Islet of Langerhans (tissue), 1 donor: ENCODE measurements at regions not wholly inside any gene's neighbourhood (a gene's known extent, or its start where the extent isn't known, plus 50 kb on each side); places are given as distances from the start of the nearest gene placed in this dataset.
"Not testable (repeated sequence)": the region's sequence is repeated elsewhere in the genome, so short reads cannot be mapped to it uniquely, and the experiment has no call there.

Source experiments
- FAIRE-seq: peaks from one replicate; lab custom pipeline; 2011; peaks lifted over from hg19 to GRCh38; lab: Jason Lieb, UNC

DNA sequence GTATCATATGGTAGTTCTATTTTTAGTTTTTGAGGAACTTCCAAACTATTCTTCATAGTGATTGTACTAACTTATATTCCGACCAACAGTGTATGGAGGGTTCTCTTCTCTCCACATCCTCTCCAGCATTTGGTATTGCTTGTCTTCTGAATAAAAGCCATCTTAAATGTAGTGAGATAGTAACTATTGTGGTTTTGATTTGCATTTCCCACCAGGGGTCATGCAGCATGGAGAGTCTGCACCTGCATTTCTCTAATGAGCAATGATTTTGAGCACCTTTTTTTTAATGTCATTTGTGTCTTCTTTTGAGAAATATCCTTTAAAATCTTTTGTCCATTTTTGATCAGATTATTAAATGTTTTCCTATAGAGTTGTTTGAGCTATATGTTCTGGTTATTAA is 718.5 kb downstream of the ZBBX start:
- no peak for FAIRE-seq

GRCh38 chr3:166660962-166661361 is 719.1 kb downstream of the ZBBX start:
- FAIRE-seq, result no peak

DNA sequence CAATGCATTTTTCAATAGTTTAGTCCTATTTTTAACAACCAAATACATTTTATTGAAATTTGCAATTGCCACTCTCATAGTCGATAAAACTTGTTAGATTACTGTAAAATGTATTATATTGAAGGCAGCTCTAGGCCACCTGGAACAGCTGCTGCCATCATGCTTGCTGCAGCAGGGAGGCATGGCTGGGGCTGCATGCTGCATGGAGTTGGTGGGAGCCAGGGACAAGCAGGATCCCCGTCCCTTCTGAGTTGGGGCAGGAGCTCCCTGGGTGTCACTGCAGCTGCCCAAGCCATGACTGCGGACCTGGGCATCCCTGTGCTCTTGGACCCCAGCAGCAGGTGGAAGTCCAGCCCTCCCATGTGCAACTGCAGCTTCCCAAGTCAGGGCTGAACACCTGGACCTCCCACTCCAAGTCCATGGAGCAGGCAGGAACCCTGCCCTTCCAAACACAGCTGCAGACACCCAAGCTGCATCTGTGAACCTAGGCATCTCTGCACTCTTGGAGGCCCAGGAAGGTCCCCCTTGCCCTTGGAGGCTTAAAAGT is 742.0 kb downstream of the ZBBX start:
- FAIRE-seq, result no peak

DNA sequence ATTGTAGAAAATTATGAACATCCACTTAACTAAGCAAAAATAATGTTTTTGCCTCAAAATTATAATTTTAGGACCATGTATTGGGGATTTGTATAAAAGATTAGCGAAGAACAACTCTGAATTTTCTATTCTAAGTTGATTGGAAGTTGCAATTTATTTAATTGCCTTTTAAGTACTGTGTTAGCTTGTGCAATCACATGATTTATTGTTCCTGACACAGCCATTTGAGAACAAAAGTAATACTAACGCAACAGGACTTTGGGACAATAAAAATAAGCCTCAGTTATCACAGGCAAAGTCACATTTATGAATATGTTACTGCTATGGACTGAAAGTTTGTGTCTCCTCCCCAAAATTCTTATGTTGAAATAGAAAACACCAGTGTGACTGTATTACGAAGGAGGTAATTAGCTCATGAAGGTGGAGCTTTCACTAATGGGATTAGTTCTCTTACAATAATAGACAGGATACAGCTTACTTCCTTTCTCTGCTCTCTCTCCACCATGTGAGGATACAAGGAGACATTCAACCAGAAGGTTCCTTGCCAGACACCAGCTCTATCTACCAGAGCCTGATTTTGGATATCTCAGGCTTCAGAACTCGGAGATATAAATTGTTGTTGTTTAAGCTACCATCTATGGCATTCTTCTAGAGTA is 745.9 kb downstream of the ZBBX start:
- FAIRE-seq, result no peak

- no peak for FAIRE-seq
Observed at GRCh38 chr3:166630190-166630589, 749.9 kb downstream of the ZBBX start.

DNA sequence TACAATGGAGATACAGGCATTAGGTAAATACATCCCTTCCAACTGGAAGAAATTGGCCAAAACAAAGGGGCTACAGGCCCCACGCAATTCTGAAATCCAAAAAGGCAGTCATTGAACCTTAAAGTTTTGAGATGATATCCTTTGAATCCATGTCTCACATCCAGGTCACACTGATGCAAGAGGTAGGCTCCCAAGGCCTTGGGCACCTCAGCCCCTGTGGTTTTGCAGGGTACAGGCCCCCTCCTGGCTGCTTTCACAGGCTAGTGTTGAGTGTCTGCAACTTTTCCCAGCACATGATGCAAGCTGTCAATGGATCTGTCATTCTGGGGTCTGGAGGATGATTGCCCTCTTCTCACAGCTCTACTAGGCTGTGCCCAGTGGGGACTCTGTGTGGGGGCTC is 766.7 kb downstream of the ZBBX start:
- no peak for FAIRE-seq

DNA sequence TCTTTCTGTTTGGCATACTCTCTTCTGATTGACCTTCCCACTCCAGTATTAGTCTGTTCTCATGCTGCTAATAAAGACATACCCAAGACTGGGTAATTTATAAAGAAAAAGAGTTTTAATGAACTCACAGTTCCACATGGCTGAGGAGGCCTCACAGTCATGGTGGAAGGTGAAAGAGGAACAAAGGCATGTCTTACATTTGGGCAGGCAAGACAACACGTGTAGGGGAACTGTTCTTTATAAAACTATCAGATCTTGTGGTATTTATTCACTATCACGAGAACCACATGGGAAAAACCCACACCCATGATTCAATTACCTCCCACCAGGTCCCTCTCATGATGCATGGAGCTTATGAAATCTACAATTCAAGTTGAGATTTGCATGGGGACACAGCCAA is 767.3 kb downstream of the ZBBX start:
- not testable (repeated sequence) for FAIRE-seq

DNA sequence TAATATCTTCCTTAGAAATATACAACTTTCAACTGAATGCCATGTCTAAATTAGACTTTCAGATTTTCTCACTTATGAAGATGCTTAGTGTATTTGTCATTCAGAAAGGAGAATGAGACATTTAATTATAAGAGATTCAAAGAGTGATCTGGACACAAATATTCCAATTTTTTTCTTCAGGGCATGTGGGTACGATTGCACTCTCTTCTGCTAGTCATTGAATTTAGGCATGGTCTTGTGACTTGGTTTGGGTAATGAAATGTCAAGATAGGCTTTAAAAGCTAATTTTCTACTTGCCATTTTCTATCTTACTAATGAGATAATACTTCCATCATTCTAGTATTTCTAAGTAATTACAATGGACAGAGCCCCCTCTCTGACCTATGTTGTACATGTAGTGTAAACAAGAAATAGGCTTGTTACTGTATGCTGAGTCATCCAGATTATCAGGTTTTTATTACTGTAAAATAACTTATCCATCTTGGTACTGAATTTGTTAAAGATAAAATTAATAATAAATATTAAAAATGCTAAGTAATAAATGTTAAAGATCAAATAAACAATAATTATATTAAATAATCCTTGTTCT is 770.8 kb upstream of the BCHE start:
- FAIRE-seq, result no peak

DNA sequence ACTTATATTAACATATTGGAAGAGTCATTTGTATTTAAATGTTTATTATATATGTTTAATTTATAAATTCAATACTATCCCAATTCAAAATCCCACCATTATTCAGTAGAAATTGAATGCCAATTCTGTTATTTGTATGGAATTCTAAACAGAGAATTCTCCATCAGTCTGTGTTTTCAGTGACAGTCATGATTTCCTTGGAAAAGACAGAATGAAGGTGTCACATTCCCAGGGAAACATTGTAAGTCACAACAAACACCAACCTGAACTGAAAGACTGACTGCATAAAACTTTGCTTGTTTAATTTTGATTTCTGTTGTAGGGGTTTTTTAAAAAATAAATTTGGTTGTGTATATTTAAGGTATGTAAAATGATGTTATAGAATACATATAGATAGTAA is 769.8 kb upstream of the BCHE start:
- no peak for FAIRE-seq

- FAIRE-seq, result no peak
Observed at GRCh38 chr3:166593776-166594175, 756.6 kb upstream of the BCHE start.

DNA sequence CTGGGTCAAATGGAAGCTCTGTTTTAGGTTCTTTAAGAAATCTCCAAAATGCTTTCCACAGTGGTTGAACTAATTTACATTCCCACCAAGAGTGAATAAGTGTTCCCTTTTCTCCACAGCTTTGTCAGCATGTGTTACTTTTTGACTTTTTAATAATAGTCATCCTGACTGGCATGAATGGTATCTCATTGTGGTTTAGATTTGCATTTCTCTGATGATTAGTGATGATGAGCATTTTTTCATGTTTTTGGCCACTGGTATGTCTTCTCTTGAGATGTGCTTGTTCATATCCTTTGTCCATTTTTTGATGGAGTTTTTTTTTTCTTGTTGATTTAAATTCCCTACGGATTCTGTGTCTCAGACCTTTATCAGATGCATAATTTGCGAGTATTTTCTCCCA is 745.0 kb upstream of the BCHE start:
- FAIRE-seq, result no peak

GRCh38 chr3:166580561-166580960 is 743.3 kb upstream of the BCHE start:
- FAIRE-seq, result no peak

GRCh38 chr3:166575161-166575560 is 737.9 kb upstream of the BCHE start:
- no peak for FAIRE-seq

DNA sequence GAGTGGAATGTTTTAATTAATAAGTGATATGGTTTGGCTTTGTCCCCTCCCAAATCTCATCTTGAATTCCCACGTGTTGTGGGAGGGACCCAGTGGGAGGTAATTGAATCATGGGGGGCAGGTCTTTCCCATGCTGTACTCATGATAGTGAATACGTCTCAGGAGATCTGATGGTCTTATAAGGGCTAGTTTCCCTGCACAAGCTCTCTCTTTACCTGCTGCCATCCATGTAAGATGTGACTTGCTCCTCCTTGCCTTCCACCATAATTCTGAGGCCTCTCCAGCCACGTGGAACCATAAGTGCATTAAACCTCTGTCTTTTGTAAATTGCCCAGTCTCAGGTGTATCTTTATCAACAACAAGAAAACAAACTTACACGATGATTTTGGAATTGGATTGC is 734.5 kb upstream of the BCHE start:
- FAIRE-seq, result not testable (repeated sequence)

- FAIRE-seq, result no peak
Observed at GRCh38 chr3:166570102-166570501, 732.9 kb upstream of the BCHE start.

DNA sequence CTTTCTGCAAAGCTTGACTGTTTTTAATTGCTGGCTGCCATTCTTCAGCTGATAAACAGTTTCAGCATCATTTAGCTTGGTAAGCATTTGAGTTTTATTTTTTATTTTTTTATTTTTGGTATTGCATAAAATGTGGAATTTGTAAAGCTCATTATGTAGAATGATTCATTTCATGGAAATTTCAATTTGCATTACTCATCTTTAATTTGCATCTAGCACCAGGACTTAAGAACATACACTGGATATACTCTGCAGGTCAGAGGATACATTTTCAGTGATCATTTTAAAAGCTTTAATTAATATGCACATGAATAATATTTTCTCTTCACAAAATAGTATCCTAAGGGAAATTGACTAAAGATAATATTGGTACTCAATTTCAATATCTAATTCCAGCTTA is 732.4 kb upstream of the BCHE start:
- no peak for FAIRE-seq

DNA sequence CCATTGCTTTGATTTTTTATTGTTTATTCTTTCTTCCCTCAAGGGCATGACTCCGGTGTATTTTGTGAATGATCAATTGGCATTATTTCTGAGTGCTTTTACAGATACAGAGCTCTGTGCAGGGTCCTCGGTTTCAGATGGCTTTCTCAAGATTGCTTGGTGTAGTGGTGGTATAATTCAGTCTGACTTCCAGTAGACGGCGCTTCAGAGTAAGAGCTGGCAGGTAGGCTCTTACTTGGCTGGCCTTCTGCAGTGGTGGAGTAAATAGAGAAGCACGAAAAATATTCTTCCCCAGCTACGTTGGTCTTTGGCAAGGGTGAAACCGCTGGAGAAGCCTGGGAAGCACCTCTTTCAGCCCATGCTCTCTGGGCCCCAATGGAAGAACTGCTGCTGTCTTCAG is 723.0 kb upstream of the BCHE start:
- FAIRE-seq, result no peak

DNA sequence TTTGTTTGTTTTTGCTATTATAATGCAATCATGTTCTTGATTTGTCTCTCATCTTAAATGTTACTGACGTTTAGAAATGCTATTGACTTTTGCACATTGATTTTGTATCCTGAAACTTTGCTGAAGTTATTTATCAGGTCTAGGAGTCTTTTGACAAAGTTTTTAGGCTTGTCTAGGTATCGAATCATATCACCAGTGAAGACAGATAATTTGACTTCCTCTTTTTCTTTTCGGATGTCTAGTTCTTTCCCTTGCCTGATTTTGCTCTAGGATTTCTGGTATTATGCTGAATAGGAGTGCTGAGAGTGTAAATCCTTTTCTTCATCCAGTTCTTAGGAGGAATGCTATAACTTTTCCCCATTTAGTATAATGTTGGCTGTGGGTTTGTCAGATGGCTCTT is 719.7 kb upstream of the BCHE start:
- FAIRE-seq, result no peak

DNA sequence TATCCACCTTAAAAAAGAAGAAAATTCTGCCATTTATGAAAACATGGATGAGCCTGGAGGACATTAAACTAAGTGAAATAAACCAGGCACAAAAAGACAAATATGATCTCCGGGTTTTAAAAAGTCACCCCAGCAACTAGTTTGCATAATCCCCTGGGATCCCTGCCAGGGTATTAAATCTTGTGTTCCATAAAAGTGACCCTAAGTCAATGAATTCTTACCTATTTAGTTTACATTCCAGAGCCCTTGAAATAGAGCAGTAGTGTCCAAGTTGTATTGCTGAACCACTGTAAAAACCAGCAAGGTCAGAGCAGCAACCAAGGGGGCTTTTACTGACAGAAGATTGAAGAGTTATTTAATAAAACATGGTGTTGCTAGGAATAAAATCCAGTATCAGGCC is 716.8 kb upstream of the BCHE start:
- no peak for FAIRE-seq

DNA sequence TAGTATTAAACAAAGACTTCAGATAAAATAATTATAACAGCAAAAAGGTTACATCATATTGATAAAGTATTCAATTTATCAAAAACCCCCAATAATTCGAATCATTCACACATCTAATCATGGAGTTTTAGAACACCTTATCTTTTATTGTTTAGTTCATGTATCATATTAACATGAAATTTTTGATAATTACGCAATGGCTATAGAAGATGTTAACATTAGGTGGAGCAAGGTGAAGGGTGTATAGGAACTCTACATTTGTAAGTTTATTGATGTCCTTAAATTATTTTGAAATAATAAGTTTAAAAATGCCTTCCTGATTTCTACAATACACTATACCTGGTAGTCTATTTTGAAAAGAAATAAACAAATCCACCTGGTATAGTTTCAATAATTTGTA is 696.5 kb upstream of the BCHE start:
- FAIRE-seq, result no peak

DNA sequence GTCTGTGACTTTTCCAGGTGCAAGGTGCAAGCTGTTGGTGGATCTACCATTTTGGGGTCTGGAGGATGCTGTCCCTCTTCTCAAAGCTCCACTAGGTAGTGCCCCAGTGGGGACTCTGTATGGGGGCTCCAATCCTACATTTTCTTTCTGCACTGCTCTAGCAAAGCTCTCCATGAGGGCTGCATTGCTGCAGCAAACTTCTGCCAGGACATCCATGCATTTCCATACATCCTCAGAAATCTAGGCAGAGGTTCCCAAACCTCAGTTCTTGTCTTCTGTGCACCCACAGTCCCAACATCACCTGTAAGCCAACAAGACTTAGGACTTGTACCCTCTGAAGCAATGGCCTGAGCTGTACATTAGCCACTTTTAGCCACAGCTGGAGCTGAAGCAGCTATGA is 694.5 kb upstream of the BCHE start:
- FAIRE-seq, result no peak

GRCh38 chr3:166527325-166527724 is 690.1 kb upstream of the BCHE start:
- no peak for FAIRE-seq

DNA sequence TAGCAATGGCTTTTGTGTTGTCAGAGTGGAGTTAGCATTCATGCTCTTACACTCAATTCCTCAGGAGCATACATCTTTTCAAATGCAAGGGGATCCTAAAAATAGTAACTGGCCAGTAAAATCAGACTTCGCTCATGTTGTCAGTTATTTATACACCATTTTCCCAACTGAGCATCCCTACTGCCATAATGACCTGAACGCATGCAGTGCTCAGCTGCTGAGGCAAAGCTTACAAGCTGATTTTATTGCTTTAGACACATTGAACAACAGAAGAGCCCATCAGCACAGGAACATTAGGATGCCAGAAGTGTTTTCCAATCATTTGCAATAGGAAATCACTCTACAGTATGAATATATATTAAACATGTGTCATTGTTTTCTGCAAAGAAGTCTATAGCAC is 689.7 kb upstream of the BCHE start:
- FAIRE-seq, result no peak

DNA sequence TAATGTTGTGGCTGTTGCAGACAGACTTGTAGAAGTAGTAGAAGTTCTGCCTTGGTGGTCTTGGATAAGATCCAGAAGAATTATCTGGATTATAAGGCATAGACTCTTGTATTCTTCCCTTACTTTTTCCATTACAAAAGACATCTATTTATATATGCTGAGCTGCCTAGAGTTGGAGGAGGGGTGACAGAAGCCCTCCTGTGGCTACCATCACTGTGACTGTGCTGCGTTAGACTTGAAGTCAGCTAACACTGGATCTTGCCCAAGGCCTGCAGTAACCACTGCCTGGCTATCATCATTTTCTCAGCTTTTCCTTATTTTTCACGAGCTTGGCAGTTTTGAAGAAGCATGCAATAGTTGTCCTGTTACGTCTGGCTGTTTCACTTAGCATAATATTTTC is 684.8 kb upstream of the BCHE start:
- FAIRE-seq, result no peak
